Brain microvascular endothelial cell (primary cell): ENCODE measurements at regions not wholly inside any gene's neighbourhood (a gene's known extent, or its start where the extent isn't known, plus 50 kb on each side); places are given as distances from the start of the nearest gene placed in this dataset.
"Not testable (repeated sequence)": the region's sequence is repeated elsewhere in the genome, so short reads cannot be mapped to it uniquely, and the experiment has no call there.

Source experiments
- DNase-seq: peaks from one replicate; pipeline ENCODE4 v3.0.0-alpha.2; 2020
- H3K27ac ChIP-seq: fragments of 250-450 bp; sonication (Bioruptor Pico); 2 replicates; pipeline ENCODE4 v1.5.1; 2020; ENCODE audit warnings: mild to moderate bottlenecking, moderate library complexity
- H3K27me3 ChIP-seq: fragments of 250-450 bp; sonication (Bioruptor Pico); replicated peaks from 2 replicates; pipeline ENCODE4 v1.5.1; 2020; ENCODE audit warnings: mild to moderate bottlenecking
- H3K36me3 ChIP-seq: fragments of 250-450 bp; sonication (Bioruptor Pico); replicated peaks from 2 replicates; pipeline ENCODE4 v1.5.1; 2020; ENCODE audit warnings: mild to moderate bottlenecking
- H3K4me3 ChIP-seq: 2 replicates; pipeline ENCODE4 v1.5.1; 2011; ENCODE audit warnings: low read depth, mild to moderate bottlenecking, control low read depth, low read length, moderate library complexity
- CTCF ChIP-seq: IDR thresholded peaks from 2 replicates; pipeline ENCODE4 v1.5.1; 2011; ENCODE audit warnings: low read depth, mild to moderate bottlenecking, moderate library complexity, low read length, control low read depth, inconsistent platforms; ENCODE audit errors: missing control alignments
- in situ Hi-C: cut with HindIII; loops from 2 replicates; pipeline ENCODE4 v1.10.0; 2017; ENCODE audit warnings: low sequenced_read_pairs, low pct_ligation_motif_present

- in situ Hi-C loops, result no loop called here
- DNase-seq, result no peak
- Histone ChIP-seq H3K27ac (no peak overlapping the region), H3K27me3 (no peaks in the 10 kb centered on the region), H3K4me3 (no peak overlapping the region), H3K36me3 (no peaks in the 10 kb centered on the region)
- TF ChIP-seq CTCF, result no peak
Observed at GRCh38 chr9:78103971-78104433, 72.4 kb upstream of the GNAQ start.

- no peak overlapping the region for H3K27ac ChIP-seq
- TF ChIP-seq CTCF, result no peak
- no peak for DNase-seq
- H3K36me3 ChIP-seq, result no peaks in the 10 kb centered on the region
- H3K27me3 ChIP-seq, result no peaks in the 10 kb centered on the region
- in situ Hi-C loops, result no loop called here
- H3K4me3 ChIP-seq, result no peak overlapping the region
Observed at GRCh38 chr9:78101247-78101646, 69.6 kb upstream of the GNAQ start.

- DNase-seq, result no peak
- in situ Hi-C loops, result no loop called here
- Histone ChIP-seq H3K4me3 (no peak overlapping the region), H3K27ac (no peak overlapping the region), H3K36me3 (no peaks in the 10 kb centered on the region), H3K27me3 (no peaks in the 10 kb centered on the region)
- TF ChIP-seq CTCF, result no peak
Observed at GRCh38 chr9:78097541-78097940, 65.9 kb upstream of the GNAQ start.

GRCh38 chr9:78091731-78092130 lies 60.1 kb upstream of the GNAQ start:
- no peak overlapping the region for H3K27ac ChIP-seq

GRCh38 chr9:78089111-78089510 lies 57.5 kb upstream of the GNAQ start:
- in situ Hi-C loops, result no loop called here
- H3K27ac ChIP-seq, result no peak overlapping the region
- TF ChIP-seq CTCF, result no peak
- H3K4me3 ChIP-seq, result no peak overlapping the region
- DNase-seq, result no peak
- no peaks in the 10 kb centered on the region for H3K27me3 ChIP-seq
- H3K36me3 ChIP-seq, result no peaks in the 10 kb centered on the region

More at GRCh38 chr9:78091731-78092130, 60.1 kb upstream of the GNAQ start:
- Histone ChIP-seq H3K27me3 (no peaks in the 10 kb centered on the region), H3K4me3 (no peak overlapping the region), H3K36me3 (no peaks in the 10 kb centered on the region)
- no peak for DNase-seq
- in situ Hi-C loops, result no loop called here
- no peak for TF ChIP-seq CTCF

- H3K4me3 ChIP-seq, DNase-seq, H3K27ac ChIP-seq, H3K27me3 ChIP-seq, in situ Hi-C loops, H3K36me3 ChIP-seq: not testable (repeated sequence)
Observed at GRCh38 chr9:78088190-78088589, 56.6 kb upstream of the GNAQ start.
